K562 (cell line): ENCODE measurements at regions not wholly inside any gene's neighbourhood (a gene's known extent, or its start where the extent isn't known, plus 50 kb on each side); places are given as distances from the start of the nearest gene placed in this dataset.
A peak's percentile ranks its signal among the peaks of the same experiment; 100 is the strongest.

Experiments used
- BDP1 ChIP-seq: IDR thresholded peaks from 3 replicates; pipeline ENCODE4 v1.6.1; 2011; ENCODE audit not compliant: insufficient read length, insufficient read depth
- CLOCK ChIP-seq: fragments of 250-450 bp; sonication (Bioruptor Pico); IDR thresholded peaks from 2 replicates; pipeline ENCODE4 v1.4.0; 2020; ENCODE audit warnings: mild to moderate bottlenecking, moderate library complexity, borderline replicate concordance
- CTBP1 ChIP-seq: fragments of 450-650 bp; IDR thresholded peaks from 2 replicates; pipeline ENCODE4 v1.6.1; 2016; ENCODE audit warnings: borderline replicate concordance
- DIDO1 ChIP-seq: fragments of 450-650 bp; IDR thresholded peaks from 2 replicates; pipeline ENCODE4 v1.6.1; 2016; ENCODE audit warnings: low read depth, missing biosample characterization, missing genetic modification characterization
- EHMT2 ChIP-seq: fragments of 450-650 bp; IDR thresholded peaks from 2 replicates; pipeline ENCODE4 v1.6.1; 2018; ENCODE audit warnings: antibody characterized with exemption
- EZH2 ChIP-seq: IDR thresholded peaks from 2 replicates; pipeline ENCODE4 v1.6.1; 2012; ENCODE audit warnings: low read depth, mild to moderate bottlenecking, inconsistent platforms, low read length, borderline replicate concordance
- ILK ChIP-seq: fragments of 450-650 bp; IDR thresholded peaks from 2 replicates; pipeline ENCODE4 v1.6.1; 2016; ENCODE audit warnings: missing genetic modification characterization, low read depth, mild to moderate bottlenecking, missing compliant biosample characterization, moderate library complexity, borderline replicate concordance
- KAT8 ChIP-seq: fragments of 450-650 bp; IDR thresholded peaks from 2 replicates; pipeline ENCODE4 v1.6.1; 2016; ENCODE audit warnings: low read depth, mild to moderate bottlenecking
- RNF2 ChIP-seq: sonication (generic); IDR thresholded peaks from 2 replicates; pipeline ENCODE4 v1.6.1; 2016
- SMC3 ChIP-seq: conservative IDR thresholded peaks from 2 replicates; pipeline ENCODE4 v1.6.1; 2011; ENCODE audit warnings: low read depth, low read length, improper control_type of control experiment; ENCODE audit not compliant: insufficient read depth
- SRF ChIP-seq, 2 experiments: fragments of 250-450, 450-650 bp in 1 of 2; sonication (Bioruptor Pico) in 1 of 2; sonication (generic) in 1 of 2; formaldehyde crosslinking; IDR thresholded peaks; 2 replicates each; pipeline versions ENCODE4 v1.5.0 to v1.5.1; 2020 to 2022; ENCODE audit warnings: mild to moderate bottlenecking in 1 of 2, missing genetic modification reagents in 1 of 2
- TAF7 ChIP-seq: fragments of 450-650 bp; IDR thresholded peaks from 2 replicates; pipeline ENCODE4 v1.6.1; 2016; ENCODE audit warnings: missing genetic modification characterization, missing compliant biosample characterization
- TCF7 ChIP-seq: sonication (generic); IDR thresholded peaks from 2 replicates; pipeline ENCODE4 v1.6.1; 2016; ENCODE audit warnings: antibody characterized with exemption, borderline replicate concordance
- ZBTB7A ChIP-seq: IDR thresholded peaks from 2 replicates; pipeline ENCODE4 v1.6.1; 2011; ENCODE audit warnings: low read depth, mild to moderate bottlenecking, low read length, moderate library complexity, borderline replicate concordance; ENCODE audit not compliant: control insufficient read depth
- ZNF121 ChIP-seq: sonication (generic); formaldehyde crosslinking; conservative IDR thresholded peaks from 2 replicates; pipeline ENCODE4 v1.8.0; 2022; ENCODE audit warnings: missing genetic modification reagents
- ZNF277 ChIP-seq: fragments of 250-450 bp; sonication (Bioruptor Pico); IDR thresholded peaks from 2 replicates; pipeline ENCODE4 v1.8.0; 2022; ENCODE audit warnings: inconsistent platforms, mild to moderate bottlenecking, moderate library complexity, borderline replicate concordance
- TF ChIP-seq, protein P1 (sequence below), 2 experiments: fragments of 450-650 bp; IDR thresholded peaks; 2 replicates each; pipeline ENCODE4 v1.6.1; 2018; ENCODE audit warnings: mild to moderate bottlenecking in 2 of 2, low read depth in 1 of 2; ENCODE audit not compliant: partially characterized antibody in 2 of 2
- TF ChIP-seq, protein P2 (sequence below): fragments of 250-450 bp; sonication (Bioruptor Pico); IDR thresholded peaks from 2 replicates; pipeline ENCODE4 v1.8.0; 2021; ENCODE audit warnings: mild to moderate bottlenecking, moderate library complexity

DNA sequence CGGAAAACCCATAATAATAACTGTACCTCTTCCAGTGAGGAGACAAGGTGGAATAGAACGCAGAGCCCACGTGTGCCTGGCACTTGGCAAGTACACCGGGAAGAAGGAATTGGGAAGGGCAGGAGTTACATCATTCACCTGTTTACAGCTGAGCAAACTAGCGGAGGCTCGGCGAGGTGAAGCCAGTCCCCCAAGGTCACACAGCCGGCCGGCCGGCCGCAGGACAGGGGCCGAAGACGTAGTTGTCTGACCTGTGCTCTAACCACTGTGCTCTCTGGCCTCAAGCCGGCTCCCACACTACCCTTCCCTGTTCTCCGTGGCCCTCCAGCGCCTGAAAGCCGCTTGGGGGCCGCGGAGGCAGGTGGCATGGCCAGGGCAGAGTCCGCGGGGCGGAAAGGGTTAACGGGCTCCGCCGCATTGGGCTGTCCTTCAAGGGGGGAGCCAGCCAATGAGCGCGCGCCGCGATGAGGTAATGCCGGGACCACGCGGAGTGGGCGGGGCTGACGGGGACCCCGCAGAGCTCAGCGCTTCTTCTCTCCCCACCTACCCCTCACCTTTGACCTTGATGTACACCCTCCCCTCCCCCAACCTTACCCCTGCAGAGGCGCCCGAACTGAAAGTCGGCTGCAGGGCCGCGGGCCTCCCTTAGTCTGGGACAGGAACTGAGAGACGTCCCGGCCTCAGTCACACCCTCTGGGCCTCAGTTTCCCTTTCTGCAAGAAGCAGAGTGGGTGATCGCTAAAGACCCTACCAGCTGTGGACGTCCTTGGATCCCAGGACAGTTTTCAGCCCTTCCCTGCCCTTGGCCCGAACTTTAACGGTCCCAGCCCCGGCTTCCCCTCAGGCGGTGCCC lies 125.1 kb downstream of the C9orf50 start (continued):
- TF ChIP-seq, protein P1, sequence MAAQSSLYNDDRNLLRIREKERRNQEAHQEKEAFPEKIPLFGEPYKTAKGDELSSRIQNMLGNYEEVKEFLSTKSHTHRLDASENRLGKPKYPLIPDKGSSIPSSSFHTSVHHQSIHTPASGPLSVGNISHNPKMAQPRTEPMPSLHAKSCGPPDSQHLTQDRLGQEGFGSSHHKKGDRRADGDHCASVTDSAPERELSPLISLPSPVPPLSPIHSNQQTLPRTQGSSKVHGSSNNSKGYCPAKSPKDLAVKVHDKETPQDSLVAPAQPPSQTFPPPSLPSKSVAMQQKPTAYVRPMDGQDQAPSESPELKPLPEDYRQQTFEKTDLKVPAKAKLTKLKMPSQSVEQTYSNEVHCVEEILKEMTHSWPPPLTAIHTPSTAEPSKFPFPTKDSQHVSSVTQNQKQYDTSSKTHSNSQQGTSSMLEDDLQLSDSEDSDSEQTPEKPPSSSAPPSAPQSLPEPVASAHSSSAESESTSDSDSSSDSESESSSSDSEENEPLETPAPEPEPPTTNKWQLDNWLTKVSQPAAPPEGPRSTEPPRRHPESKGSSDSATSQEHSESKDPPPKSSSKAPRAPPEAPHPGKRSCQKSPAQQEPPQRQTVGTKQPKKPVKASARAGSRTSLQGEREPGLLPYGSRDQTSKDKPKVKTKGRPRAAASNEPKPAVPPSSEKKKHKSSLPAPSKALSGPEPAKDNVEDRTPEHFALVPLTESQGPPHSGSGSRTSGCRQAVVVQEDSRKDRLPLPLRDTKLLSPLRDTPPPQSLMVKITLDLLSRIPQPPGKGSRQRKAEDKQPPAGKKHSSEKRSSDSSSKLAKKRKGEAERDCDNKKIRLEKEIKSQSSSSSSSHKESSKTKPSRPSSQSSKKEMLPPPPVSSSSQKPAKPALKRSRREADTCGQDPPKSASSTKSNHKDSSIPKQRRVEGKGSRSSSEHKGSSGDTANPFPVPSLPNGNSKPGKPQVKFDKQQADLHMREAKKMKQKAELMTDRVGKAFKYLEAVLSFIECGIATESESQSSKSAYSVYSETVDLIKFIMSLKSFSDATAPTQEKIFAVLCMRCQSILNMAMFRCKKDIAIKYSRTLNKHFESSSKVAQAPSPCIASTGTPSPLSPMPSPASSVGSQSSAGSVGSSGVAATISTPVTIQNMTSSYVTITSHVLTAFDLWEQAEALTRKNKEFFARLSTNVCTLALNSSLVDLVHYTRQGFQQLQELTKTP (IDR thresholded peaks at IDR 0.05; ENCODE audit: low read depth in 1 of 2, partially characterized antibody in 2 of 2) = no peak
- TF ChIP-seq BDP1 = no peak
- no peak for TF ChIP-seq SRF (CRISPR knock-in tag; IDR thresholded peaks at IDR 0.05)
- TF ChIP-seq, protein P2, sequence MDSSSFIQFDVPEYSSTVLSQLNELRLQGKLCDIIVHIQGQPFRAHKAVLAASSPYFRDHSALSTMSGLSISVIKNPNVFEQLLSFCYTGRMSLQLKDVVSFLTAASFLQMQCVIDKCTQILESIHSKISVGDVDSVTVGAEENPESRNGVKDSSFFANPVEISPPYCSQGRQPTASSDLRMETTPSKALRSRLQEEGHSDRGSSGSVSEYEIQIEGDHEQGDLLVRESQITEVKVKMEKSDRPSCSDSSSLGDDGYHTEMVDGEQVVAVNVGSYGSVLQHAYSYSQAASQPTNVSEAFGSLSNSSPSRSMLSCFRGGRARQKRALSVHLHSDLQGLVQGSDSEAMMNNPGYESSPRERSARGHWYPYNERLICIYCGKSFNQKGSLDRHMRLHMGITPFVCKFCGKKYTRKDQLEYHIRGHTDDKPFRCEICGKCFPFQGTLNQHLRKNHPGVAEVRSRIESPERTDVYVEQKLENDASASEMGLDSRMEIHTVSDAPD = no peak
- no peak for TF ChIP-seq CLOCK
- peak; percentile 94 for TF ChIP-seq ZBTB7A
- TF ChIP-seq EHMT2 = no peak
- no peak for TF ChIP-seq KAT8
- TF ChIP-seq EZH2 = no peak
- 0 out of 2 replicates have a peak, but pooled peaks have one; percentile 48 for TF ChIP-seq TCF7
- no peak for TF ChIP-seq SMC3
- no peak for TF ChIP-seq TAF7
- TF ChIP-seq ZNF121 = no peak
- TF ChIP-seq ZNF277 (CRISPR knock-in tag) = no peak
- TF ChIP-seq DIDO1 (tag) = no peak
- peak; percentile 20; the same call in 1 of the 2 replicates for TF ChIP-seq CTBP1
- TF ChIP-seq RNF2 = no peak
- no peak for TF ChIP-seq ILK (tag)
